HG02763 (cell line): ENCODE measurements at regions not wholly inside any gene's neighbourhood (a gene's known extent, or its start where the extent isn't known, plus 50 kb on each side); places are given as distances from the start of the nearest gene placed in this dataset.
"Not testable (repeated sequence)": the region's sequence is repeated elsewhere in the genome, so short reads cannot be mapped to it uniquely, and the experiment has no call there.

Experiments
- ATAC-seq: cut with Tn5 transposase; IDR thresholded peaks from one replicate; pipeline ENCODE4 v1.9.1; 2021; ENCODE audit warnings: mild to moderate bottlenecking, moderate library complexity; ENCODE audit not compliant: unreplicated experiment

DNA sequence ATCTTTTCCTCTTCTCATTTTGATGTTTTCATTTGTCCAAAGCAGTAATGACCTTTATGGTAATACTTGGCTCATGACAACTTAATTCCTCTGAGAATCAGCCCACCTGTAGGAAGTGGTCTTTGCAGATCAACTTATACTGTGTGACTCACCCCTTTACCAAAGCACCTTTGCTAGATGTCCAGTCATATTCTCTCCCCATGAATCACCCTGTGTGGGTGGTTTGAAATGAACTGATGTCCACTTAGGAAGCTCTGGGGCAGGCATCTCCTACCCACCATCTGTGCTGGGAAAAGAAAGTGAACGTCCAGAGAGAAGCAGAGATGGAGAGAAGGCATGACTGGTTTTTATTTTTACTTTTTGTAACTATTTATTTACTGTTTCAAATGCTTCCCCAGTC, 410.3 kb downstream of the KIF20B start:
- no peak for ATAC-seq

GRCh38 chr10:90112681-90113080, 411.3 kb downstream of the KIF20B start:
- no peak for ATAC-seq

GRCh38 chr10:90118567-90118966, 417.2 kb downstream of the KIF20B start:
- not testable (repeated sequence) for ATAC-seq

DNA sequence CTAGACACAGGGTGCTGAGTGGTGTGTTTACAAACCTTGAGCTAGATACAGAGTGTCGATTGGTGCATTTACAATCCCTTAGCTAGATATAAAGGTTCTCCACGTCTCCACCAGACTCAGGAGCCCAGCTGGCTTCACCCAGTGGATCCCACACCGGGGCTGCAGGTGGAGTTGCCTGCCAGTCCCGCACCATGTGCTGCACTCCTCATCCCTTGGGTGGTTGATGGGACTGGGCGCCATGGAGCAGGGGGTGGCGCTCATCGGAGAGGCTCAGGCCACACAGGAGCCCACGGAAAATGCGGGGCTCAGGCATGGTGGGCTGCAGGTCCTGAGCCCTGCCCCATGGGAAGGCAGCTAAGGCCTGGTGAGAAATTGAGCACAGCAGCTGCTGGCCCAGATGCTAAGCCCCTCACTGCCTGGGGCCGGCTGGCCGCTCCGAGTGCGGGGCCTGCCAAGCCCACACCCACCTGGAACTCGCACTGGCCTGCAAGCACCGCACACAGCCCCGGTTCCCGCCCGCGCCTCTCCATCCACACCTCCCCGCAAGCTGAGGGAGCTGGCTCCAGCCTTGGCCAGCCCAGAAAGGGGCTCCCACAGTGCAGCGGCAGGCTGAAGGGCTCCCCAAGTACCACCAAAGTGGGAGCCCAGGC, 418.4 kb downstream of the KIF20B start:
- not testable (repeated sequence) for ATAC-seq

- ATAC-seq, result no peak
These were observed 424.3 kb downstream of the KIF20B start for GRCh38 chr10:90125456-90126255.

GRCh38 chr10:90126256-90126595, 424.8 kb downstream of the KIF20B start:
- no peak for ATAC-seq

DNA sequence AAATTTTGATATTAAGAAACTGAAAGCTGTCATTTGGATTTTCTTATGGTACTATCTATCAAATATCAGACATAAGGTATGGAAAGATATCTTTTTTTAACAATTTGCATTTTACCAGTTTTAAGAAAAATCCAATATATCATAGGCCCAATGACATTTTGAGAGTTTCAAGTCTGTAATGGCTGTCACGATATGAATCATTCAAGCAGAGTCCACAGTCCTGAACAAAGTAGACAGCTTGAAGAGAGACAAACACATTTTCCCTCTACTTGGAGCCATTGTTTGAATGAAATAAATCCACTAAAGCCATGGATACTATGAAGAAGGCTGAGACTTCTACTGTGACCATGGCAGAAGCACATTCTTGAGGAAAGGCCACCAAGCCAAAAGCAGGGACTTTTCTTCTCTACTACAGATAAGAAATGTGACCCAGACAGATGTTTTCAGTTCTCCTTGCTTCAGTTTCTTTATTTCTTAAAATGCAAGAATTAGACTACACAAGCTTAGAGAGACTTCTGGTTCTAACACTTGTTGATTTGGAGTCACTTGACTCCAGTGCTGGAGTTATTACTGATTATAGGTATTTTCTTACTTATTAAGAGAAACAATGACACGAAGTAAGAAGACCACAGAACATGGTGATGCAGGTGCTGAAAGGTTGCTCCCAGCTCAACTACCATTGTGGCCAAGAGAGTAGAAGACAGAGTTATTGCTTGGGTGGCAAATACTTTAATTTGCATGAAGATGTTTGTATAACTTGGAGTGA, 429.1 kb downstream of the KIF20B start:
- ATAC-seq, result no peak

DNA sequence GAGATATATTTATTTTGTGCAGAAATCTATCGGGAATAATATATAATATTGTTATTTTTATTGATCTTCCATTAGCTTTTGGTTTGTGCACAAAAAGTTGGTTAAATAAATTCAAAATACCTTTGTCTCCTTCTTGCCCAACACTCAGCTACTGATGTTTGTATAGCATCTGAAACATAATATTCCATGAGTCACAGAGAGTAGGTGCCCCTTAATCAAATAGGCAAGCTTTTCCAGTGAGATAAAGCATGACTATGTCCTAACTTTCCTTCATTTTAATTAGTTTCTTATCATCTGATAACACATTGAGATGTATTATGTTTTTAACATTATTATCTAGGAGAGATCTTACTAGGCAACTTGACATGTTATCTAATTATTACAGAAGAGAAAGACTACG, 432.2 kb downstream of the KIF20B start:
- no peak for ATAC-seq

- no peak for ATAC-seq
These were observed 435.4 kb downstream of the KIF20B start for GRCh38 chr10:90136731-90137316.

- no peak for ATAC-seq
These were observed 437.5 kb downstream of the KIF20B start for GRCh38 chr10:90138844-90139243.

DNA sequence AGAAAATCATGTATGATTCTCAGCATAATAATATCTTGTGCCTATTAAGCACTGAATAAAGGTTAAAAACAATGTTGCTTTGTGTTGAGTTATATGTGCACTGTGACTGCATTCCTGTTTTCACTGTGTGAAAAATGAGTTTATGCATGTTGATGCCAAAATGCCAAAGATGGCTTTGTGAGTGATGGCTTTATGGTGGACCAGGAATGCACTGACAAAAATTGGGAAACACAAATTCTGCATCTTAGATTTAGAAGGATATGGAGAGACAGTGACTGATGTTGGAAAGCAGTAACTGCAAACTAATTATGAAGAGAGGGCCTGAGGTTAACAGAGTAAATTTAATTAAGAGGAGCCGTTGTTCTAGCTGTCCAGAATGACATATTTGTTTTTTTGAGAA, 440.4 kb downstream of the KIF20B start:
- no peak for ATAC-seq

GRCh38 chr10:90143937-90144336, 442.5 kb downstream of the KIF20B start:
- ATAC-seq, result no peak

GRCh38 chr10:90148116-90148855, 446.9 kb downstream of the KIF20B start:
- no peak for ATAC-seq

GRCh38 chr10:90149563-90149962, 448.2 kb downstream of the KIF20B start:
- no peak for ATAC-seq

- ATAC-seq, result no peak
These were observed 461.0 kb downstream of the KIF20B start for GRCh38 chr10:90162271-90162853.

- ATAC-seq, result no peak
These were observed 466.0 kb downstream of the KIF20B start for GRCh38 chr10:90167174-90168064.

DNA sequence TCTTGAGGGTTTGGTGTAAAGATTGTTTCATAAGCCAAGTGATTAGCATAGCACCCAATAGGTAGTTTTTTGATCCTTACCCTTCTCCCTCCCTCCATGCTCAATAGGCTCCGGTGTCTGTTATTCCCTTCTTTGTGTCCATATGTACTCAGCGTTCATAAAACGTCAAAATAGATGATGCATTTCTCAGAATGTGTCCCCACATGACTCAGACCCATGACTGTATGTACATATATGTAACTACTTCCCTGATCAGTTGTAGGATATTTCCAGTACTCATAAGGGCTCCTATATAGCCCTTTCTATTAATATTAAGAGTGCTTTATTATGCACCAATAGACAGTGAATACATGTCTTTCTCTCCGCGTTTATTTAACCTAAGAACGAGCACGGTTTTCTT, 466.9 kb downstream of the KIF20B start:
- no peak for ATAC-seq

- ATAC-seq, result no peak
These were observed 469.8 kb downstream of the KIF20B start for GRCh38 chr10:90171014-90171722.

GRCh38 chr10:90174531-90174930, 473.1 kb downstream of the KIF20B start:
- no peak for ATAC-seq
